SK-N-SH (cell line): ENCODE measurements at regions not wholly inside any gene's neighbourhood (a gene's known extent, or its start where the extent isn't known, plus 50 kb on each side); places are given as distances from the start of the nearest gene placed in this dataset.

Source experiments
- CTCF ChIP-seq: fragments of 200-600 bp; sonication (generic); IDR thresholded peaks from 2 replicates; pipeline ENCODE4 v1.6.1; 2017; ENCODE audit warnings: antibody characterized with exemption, mild to moderate bottlenecking, moderate library complexity
- ELF1 ChIP-seq: IDR thresholded peaks from 2 replicates; pipeline ENCODE4 v1.4.0; 2012
- EZH2phosphoT487 ChIP-seq: fragments of 200-600 bp; sonication (generic); IDR thresholded peaks from 2 replicates; pipeline ENCODE4 v1.6.1; 2017; ENCODE audit warnings: low read depth, mixed run types, mild to moderate bottlenecking, antibody characterized with exemption, moderate library complexity, borderline replicate concordance
- GABPA ChIP-seq: IDR thresholded peaks from 2 replicates; pipeline ENCODE4 v1.4.0; 2012; ENCODE audit warnings: low read depth, mild to moderate bottlenecking
- JUND ChIP-seq: IDR thresholded peaks from 2 replicates; pipeline ENCODE4 v1.4.0; 2012
- NFIC ChIP-seq: IDR thresholded peaks from 2 replicates; pipeline ENCODE4 v1.4.0; 2012; ENCODE audit warnings: borderline replicate concordance
- NRF1 ChIP-seq: IDR thresholded peaks from 2 replicates; pipeline ENCODE4 v1.6.1; 2012; ENCODE audit warnings: low read depth, mild to moderate bottlenecking, low read length
- POLR2AphosphoS5 ChIP-seq: IDR thresholded peaks from 2 replicates; pipeline ENCODE4 v1.6.1; 2012; ENCODE audit warnings: low read depth, low read length
- RAD21 ChIP-seq: IDR thresholded peaks from 2 replicates; pipeline ENCODE4 v1.6.1; 2012; ENCODE audit warnings: mild to moderate bottlenecking, low read length
- REST ChIP-seq: IDR thresholded peaks from 2 replicates; pipeline ENCODE4 v1.6.1; 2012; ENCODE audit warnings: mild to moderate bottlenecking, low read depth, low read length, moderate library complexity
- RFX5 ChIP-seq: IDR thresholded peaks from 2 replicates; pipeline ENCODE4 v1.6.1; 2012; ENCODE audit warnings: mild to moderate bottlenecking, improper control_type of control experiment, low read length
- RXRA ChIP-seq: IDR thresholded peaks from 2 replicates; pipeline ENCODE4 v1.4.0; 2012; ENCODE audit warnings: low read depth, mild to moderate bottlenecking, borderline replicate concordance
- SIN3A ChIP-seq: IDR thresholded peaks from 2 replicates; pipeline ENCODE4 v1.6.1; 2012; ENCODE audit warnings: low read depth, mild to moderate bottlenecking, low read length, moderate library complexity, borderline replicate concordance
- SMC3 ChIP-seq: IDR thresholded peaks from 2 replicates; pipeline ENCODE4 v1.6.1; 2012; ENCODE audit warnings: low read depth, low read length, improper control_type of control experiment

GRCh38 chr5:129399069-129399468 lies 61.0 kb upstream of the ADAMTS19 start:
- TF ChIP-seq JUND (no peak), SMC3 (no peak), REST (no peak), NRF1 (no peak), POLR2AphosphoS5 (no peak), CTCF (no peak), SIN3A (no peak), EZH2phosphoT487 (no peak), ELF1 (no peak), NFIC (no peak), GABPA (no peak), RXRA (no peak), RAD21 (no peak), RFX5 (no peak)
